ENCODE measurements at regions not wholly inside any gene's neighbourhood (a gene's known extent, or its start where the extent isn't known, plus 50 kb on each side); places are given as distances from the start of the nearest gene placed in this dataset.
"Not testable (repeated sequence)": the region's sequence is repeated elsewhere in the genome, so short reads cannot be mapped to it uniquely, and the experiment has no call there.

GRCh38 chr21:18129526-18129925 lies 115.1 kb upstream of the CHODL start:
- WGBS, 2 donors: 50 to 58% methylated on average over 1 of the region's 1 CpG
- H3K27ac ChIP-seq: no peak overlapping the region

GRCh38 chr21:18118566-18118965 lies 126.1 kb upstream of the CHODL start:
- H3K27ac ChIP-seq: no peak overlapping the region
- H3K4me1 ChIP-seq: no peaks in the 10 kb centered on the region
- no peak overlapping the region for H3K4me3 ChIP-seq
- TF ChIP-seq CTCF (IDR thresholded peaks at IDR 0.05): no peak
- no peak for TF ChIP-seq POLR2A (IDR thresholded peaks at IDR 0.05)
- TF ChIP-seq EP300 (IDR thresholded peaks at IDR 0.05): no peak
- H3K9me3 ChIP-seq: no peaks in the 10 kb centered on the region
- no peaks in the 10 kb centered on the region for H3K36me3 ChIP-seq
- DNase-seq (ENCODE audit: low spot score in 2 of 2): no peak
- 68 to 80% methylated on average over 1 of the region's 1 CpG for WGBS, 2 donors
- H3K27me3 ChIP-seq: no peaks in the 10 kb centered on the region

More at GRCh38 chr21:18129526-18129925, 115.1 kb upstream of the CHODL start:
- TF ChIP-seq CTCF (IDR thresholded peaks at IDR 0.05) (no peak), POLR2A (IDR thresholded peaks at IDR 0.05) (no peak), EP300 (IDR thresholded peaks at IDR 0.05) (no peak)
- Histone ChIP-seq H3K27me3 (no peaks in the 10 kb centered on the region), H3K4me1 (no peaks in the 10 kb centered on the region), H3K9me3 (no peaks in the 10 kb centered on the region), H3K36me3 (no peaks in the 10 kb centered on the region), H3K4me3 (no peak overlapping the region)
- DNase-seq (ENCODE audit: low spot score in 2 of 2): no peak

GRCh38 chr21:18117176-18117575 lies 127.5 kb upstream of the CHODL start:
- Histone ChIP-seq H3K36me3 (no peaks in the 10 kb centered on the region), H3K27me3 (no peaks in the 10 kb centered on the region), H3K9me3 (no peaks in the 10 kb centered on the region), H3K4me3 (no peak overlapping the region), H3K4me1 (no peaks in the 10 kb centered on the region), H3K27ac (no peak overlapping the region)
- DNase-seq (ENCODE audit: low spot score in 2 of 2): no peak
- WGBS, 2 donors: 59 to 71% methylated on average over 1 of the region's 1 CpG
- TF ChIP-seq CTCF (IDR thresholded peaks at IDR 0.05) (no peak), EP300 (IDR thresholded peaks at IDR 0.05) (no peak), POLR2A (IDR thresholded peaks at IDR 0.05) (no peak)

GRCh38 chr21:18114810-18115209 lies 129.8 kb upstream of the CHODL start:
- Histone ChIP-seq H3K36me3 (no peaks in the 10 kb centered on the region), H3K4me1 (no peaks in the 10 kb centered on the region), H3K27ac (no peak overlapping the region), H3K9me3 (no peaks in the 10 kb centered on the region), H3K27me3 (no peaks in the 10 kb centered on the region), H3K4me3 (no peak overlapping the region)
- TF ChIP-seq EP300 (IDR thresholded peaks at IDR 0.05) (no peak), POLR2A (IDR thresholded peaks at IDR 0.05) (no peak), CTCF (IDR thresholded peaks at IDR 0.05) (no peak)
- 35 to 42% methylated on average over 1 of the region's 1 CpG for WGBS, 2 donors
- DNase-seq (ENCODE audit: low spot score in 2 of 2): no peak

- Histone ChIP-seq H3K4me1 (peaks cover 0 to 4% (median 0%) of the 10 kb centered on the region in 4 donors), H3K27me3 (no peaks in the 10 kb centered on the region), H3K9me3 (peaks cover 0 to 2% (median 0%) of the 10 kb centered on the region in 4 donors), H3K36me3 (no peaks in the 10 kb centered on the region), H3K27ac (no peak overlapping the region), H3K4me3 (no peak overlapping the region)
- TF ChIP-seq CTCF (IDR thresholded peaks at IDR 0.05) (no peak), EP300 (IDR thresholded peaks at IDR 0.05) (no peak), POLR2A (IDR thresholded peaks at IDR 0.05) (no peak)
- DNase-seq (ENCODE audit: low spot score in 2 of 2): no peak
These were observed 139.8 kb upstream of the CHODL start for GRCh38 chr21:18104802-18105201.

- 84 to 91% methylated on average over 2 of the region's 2 CpGs for WGBS, 2 donors
These were observed 148.2 kb upstream of the CHODL start for GRCh38 chr21:18096413-18096812.

More at GRCh38 chr21:18096413-18096812, 148.2 kb upstream of the CHODL start:
- H3K4me1 ChIP-seq; H3K4me3 ChIP-seq; H3K27ac ChIP-seq; H3K36me3 ChIP-seq; DNase-seq (ENCODE audit: low spot score in 2 of 2); H3K27me3 ChIP-seq: not testable (repeated sequence)
- H3K9me3 ChIP-seq: peaks cover 0 to 33% (median 2%) of the 10 kb centered on the region in 4 donors
